ENCODE measurements at regions not wholly inside any gene's neighbourhood (a gene's known extent, or its start where the extent isn't known, plus 50 kb on each side); places are given as distances from the start of the nearest gene placed in this dataset.

DNA sequence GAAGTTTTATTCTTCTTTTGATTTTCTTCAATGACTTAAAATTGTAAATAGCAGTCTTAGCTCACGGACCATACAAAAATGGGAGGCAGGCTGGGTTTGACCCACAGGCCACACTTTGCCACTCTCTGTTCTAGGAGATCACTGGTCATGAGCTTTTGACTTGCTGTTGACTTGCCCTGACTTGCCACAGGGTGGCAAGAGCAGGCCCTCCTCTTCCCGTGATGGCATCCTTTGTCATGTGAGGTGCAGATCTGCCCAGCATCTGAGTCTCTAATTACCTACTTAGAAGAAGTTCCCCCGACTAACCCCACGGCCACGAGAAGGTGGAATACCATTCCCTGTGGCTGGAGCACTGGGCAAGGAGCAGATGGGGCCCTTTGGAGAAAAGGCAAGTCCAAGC is 81.0 kb upstream of the SCAF11 start:
- TF ChIP-seq, protein P1, sequence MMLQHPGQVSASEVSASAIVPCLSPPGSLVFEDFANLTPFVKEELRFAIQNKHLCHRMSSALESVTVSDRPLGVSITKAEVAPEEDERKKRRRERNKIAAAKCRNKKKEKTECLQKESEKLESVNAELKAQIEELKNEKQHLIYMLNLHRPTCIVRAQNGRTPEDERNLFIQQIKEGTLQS (CRISPR knock-in tag; conservative IDR thresholded peaks at IDR 0.05): no peak
- TF ChIP-seq, protein P2, sequence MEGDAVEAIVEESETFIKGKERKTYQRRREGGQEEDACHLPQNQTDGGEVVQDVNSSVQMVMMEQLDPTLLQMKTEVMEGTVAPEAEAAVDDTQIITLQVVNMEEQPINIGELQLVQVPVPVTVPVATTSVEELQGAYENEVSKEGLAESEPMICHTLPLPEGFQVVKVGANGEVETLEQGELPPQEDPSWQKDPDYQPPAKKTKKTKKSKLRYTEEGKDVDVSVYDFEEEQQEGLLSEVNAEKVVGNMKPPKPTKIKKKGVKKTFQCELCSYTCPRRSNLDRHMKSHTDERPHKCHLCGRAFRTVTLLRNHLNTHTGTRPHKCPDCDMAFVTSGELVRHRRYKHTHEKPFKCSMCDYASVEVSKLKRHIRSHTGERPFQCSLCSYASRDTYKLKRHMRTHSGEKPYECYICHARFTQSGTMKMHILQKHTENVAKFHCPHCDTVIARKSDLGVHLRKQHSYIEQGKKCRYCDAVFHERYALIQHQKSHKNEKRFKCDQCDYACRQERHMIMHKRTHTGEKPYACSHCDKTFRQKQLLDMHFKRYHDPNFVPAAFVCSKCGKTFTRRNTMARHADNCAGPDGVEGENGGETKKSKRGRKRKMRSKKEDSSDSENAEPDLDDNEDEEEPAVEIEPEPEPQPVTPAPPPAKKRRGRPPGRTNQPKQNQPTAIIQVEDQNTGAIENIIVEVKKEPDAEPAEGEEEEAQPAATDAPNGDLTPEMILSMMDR (IDR thresholded peaks at IDR 0.05): no peak
- TF ChIP-seq, protein P3, sequence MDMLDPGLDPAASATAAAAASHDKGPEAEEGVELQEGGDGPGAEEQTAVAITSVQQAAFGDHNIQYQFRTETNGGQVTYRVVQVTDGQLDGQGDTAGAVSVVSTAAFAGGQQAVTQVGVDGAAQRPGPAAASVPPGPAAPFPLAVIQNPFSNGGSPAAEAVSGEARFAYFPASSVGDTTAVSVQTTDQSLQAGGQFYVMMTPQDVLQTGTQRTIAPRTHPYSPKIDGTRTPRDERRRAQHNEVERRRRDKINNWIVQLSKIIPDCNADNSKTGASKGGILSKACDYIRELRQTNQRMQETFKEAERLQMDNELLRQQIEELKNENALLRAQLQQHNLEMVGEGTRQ (CRISPR knock-in tag; IDR thresholded peaks at IDR 0.05): no peak
- TF ChIP-seq ZNF263 (CRISPR knock-in tag; IDR thresholded peaks at IDR 0.05; ENCODE audit: low read depth) (no peak), SMAD3 (CRISPR knock-in tag; IDR thresholded peaks at IDR 0.05; ENCODE audit: borderline replicate concordance) (no peak), JUN (CRISPR knock-in tag; IDR thresholded peaks at IDR 0.05) (no peak), KAT7 (CRISPR knock-in tag; IDR thresholded peaks at IDR 0.05; ENCODE audit: borderline replicate concordance) (no peak), NR3C1 (CRISPR knock-in tag; conservative IDR thresholded peaks at IDR 0.05; ENCODE audit: low read depth) (no peak), CREM (CRISPR knock-in tag; IDR thresholded peaks at IDR 0.05) (no peak), GABPB1 (CRISPR knock-in tag; IDR thresholded peaks at IDR 0.05) (no peak)
- TF ChIP-seq, protein P4, sequence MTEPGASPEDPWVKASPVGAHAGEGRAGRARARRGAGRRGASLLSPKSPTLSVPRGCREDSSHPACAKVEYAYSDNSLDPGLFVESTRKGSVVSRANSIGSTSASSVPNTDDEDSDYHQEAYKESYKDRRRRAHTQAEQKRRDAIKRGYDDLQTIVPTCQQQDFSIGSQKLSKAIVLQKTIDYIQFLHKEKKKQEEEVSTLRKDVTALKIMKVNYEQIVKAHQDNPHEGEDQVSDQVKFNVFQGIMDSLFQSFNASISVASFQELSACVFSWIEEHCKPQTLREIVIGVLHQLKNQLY (CRISPR knock-in tag; IDR thresholded peaks at IDR 0.05): no peak
- TF ChIP-seq, protein P5, sequence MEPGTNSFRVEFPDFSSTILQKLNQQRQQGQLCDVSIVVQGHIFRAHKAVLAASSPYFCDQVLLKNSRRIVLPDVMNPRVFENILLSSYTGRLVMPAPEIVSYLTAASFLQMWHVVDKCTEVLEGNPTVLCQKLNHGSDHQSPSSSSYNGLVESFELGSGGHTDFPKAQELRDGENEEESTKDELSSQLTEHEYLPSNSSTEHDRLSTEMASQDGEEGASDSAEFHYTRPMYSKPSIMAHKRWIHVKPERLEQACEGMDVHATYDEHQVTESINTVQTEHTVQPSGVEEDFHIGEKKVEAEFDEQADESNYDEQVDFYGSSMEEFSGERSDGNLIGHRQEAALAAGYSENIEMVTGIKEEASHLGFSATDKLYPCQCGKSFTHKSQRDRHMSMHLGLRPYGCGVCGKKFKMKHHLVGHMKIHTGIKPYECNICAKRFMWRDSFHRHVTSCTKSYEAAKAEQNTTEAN (CRISPR knock-in tag; IDR thresholded peaks at IDR 0.05): no peak
- TF ChIP-seq, protein P6, sequence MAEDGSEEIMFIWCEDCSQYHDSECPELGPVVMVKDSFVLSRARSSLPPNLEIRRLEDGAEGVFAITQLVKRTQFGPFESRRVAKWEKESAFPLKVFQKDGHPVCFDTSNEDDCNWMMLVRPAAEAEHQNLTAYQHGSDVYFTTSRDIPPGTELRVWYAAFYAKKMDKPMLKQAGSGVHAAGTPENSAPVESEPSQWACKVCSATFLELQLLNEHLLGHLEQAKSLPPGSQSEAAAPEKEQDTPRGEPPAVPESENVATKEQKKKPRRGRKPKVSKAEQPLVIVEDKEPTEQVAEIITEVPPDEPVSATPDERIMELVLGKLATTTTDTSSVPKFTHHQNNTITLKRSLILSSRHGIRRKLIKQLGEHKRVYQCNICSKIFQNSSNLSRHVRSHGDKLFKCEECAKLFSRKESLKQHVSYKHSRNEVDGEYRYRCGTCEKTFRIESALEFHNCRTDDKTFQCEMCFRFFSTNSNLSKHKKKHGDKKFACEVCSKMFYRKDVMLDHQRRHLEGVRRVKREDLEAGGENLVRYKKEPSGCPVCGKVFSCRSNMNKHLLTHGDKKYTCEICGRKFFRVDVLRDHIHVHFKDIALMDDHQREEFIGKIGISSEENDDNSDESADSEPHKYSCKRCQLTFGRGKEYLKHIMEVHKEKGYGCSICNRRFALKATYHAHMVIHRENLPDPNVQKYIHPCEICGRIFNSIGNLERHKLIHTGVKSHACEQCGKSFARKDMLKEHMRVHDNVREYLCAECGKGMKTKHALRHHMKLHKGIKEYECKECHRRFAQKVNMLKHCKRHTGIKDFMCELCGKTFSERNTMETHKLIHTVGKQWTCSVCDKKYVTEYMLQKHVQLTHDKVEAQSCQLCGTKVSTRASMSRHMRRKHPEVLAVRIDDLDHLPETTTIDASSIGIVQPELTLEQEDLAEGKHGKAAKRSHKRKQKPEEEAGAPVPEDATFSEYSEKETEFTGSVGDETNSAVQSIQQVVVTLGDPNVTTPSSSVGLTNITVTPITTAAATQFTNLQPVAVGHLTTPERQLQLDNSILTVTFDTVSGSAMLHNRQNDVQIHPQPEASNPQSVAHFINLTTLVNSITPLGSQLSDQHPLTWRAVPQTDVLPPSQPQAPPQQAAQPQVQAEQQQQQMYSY (CRISPR knock-in tag; IDR thresholded peaks at IDR 0.05): no peak
